Spleen (tissue), 7 donors: ENCODE measurements at regions not wholly inside any gene's neighbourhood (a gene's known extent, or its start where the extent isn't known, plus 50 kb on each side); places are given as distances from the start of the nearest gene placed in this dataset.

Experiments
- CTCF ChIP-seq, 11 experiments: fragments of 200-600 bp in 7 of 11; fragments of 450-650 bp in 4 of 11; sonication (generic) in 4 of 11; IDR thresholded peaks in 8 of 11; conservative IDR thresholded peaks in 3 of 11; 1 replicate in 7 of 11; 2 replicates in 4 of 11; pipeline versions ENCODE4 v1.4.0 to v1.8.0; 2016 to 2021; ENCODE audit warnings: antibody characterized with exemption in 11 of 11, inconsistent platforms in 4 of 11, mild to moderate bottlenecking in 1 of 11
- POLR2A ChIP-seq, 3 donors: fragments of 450-650 bp; IDR thresholded peaks; one replicate each; pipeline ENCODE4 v1.5.1; 2017; ENCODE audit warnings: antibody characterized with exemption in 3 of 3, mild to moderate bottlenecking in 1 of 3
- donor health status: DM: no; HTN: no; CAD: no; lungs with moderate emphysema.
- donor health status: DM: no; HTN: no; CAD: no.
- donor health status: DM: no; HTN: no; CAD: no.

GRCh38 chr9:31854187-31854586 is 530.3 kb upstream of the ACO1 start:
- no peak for TF ChIP-seq POLR2A (IDR thresholded peaks at IDR 0.05)
- no peak for TF ChIP-seq CTCF (IDR thresholded peaks at IDR 0.05 in 8 of 11, conservative IDR thresholded peaks at IDR 0.05 in 3 of 11)
